ENCODE measurements at regions not wholly inside any gene's neighbourhood (a gene's known extent, or its start where the extent isn't known, plus 50 kb on each side); places are given as distances from the start of the nearest gene placed in this dataset.

DNA sequence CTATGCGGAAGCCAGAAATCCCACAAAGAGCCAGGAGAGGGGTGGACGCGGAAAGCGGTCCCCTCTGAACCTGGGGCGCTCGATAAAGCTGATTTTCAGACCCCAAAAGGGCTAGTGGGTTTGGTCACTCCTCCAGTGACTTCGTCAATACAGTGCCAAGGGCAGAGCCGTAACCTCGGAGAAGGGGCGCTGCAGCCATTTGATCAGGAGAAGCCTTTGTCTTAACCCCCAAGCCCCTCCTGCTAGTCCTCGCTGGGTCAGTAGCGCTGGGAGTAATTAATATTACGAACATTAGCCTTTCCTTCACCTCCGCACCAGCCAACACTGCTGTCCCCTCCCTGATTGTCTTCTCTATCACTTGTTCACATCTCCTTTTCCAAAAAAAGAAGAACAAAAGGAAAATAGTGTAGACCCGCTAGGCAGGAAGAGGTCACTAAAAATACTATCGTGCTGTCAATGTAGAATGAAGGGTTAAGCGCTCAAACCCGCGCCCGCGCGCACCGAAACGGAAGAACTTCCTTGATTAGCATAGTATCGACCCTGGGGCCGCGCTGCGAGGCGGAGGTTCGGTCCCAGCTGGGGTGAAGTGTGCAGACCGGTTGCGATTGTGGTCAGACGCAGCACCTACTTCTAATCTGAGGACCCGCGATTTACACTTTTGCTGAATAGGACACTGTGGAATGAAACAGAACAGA, 63.2 kb upstream of the MAPRE2 start:
- TF ChIP-seq, protein P1, sequence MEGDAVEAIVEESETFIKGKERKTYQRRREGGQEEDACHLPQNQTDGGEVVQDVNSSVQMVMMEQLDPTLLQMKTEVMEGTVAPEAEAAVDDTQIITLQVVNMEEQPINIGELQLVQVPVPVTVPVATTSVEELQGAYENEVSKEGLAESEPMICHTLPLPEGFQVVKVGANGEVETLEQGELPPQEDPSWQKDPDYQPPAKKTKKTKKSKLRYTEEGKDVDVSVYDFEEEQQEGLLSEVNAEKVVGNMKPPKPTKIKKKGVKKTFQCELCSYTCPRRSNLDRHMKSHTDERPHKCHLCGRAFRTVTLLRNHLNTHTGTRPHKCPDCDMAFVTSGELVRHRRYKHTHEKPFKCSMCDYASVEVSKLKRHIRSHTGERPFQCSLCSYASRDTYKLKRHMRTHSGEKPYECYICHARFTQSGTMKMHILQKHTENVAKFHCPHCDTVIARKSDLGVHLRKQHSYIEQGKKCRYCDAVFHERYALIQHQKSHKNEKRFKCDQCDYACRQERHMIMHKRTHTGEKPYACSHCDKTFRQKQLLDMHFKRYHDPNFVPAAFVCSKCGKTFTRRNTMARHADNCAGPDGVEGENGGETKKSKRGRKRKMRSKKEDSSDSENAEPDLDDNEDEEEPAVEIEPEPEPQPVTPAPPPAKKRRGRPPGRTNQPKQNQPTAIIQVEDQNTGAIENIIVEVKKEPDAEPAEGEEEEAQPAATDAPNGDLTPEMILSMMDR (IDR thresholded peaks at IDR 0.05): no peak
- no peak for TF ChIP-seq POLR2A (IDR thresholded peaks at IDR 0.05)

All from right lobe of liver (tissue), 4 donors.